GM21360 (cell line): ENCODE measurements at regions not wholly inside any gene's neighbourhood (a gene's known extent, or its start where the extent isn't known, plus 50 kb on each side); places are given as distances from the start of the nearest gene placed in this dataset.

ENCODE experiments used
- ATAC-seq: cut with Tn5 transposase; IDR thresholded peaks from one replicate; pipeline ENCODE4 v1.9.1; 2021; ENCODE audit warnings: mild to moderate bottlenecking, moderate library complexity; ENCODE audit not compliant: unreplicated experiment

GRCh38 chr9:104022083-104022482, 72.0 kb upstream of the SMC2 start:
- no peak for ATAC-seq

GRCh38 chr9:104025104-104025503, 69.0 kb upstream of the SMC2 start:
- no peak for ATAC-seq

GRCh38 chr9:104025945-104026344, 68.2 kb upstream of the SMC2 start:
- no peak for ATAC-seq

- peak; percentile 94 for ATAC-seq
Measured at GRCh38 chr9:104027295-104027694, 66.8 kb upstream of the SMC2 start.

GRCh38 chr9:104028827-104029226, 65.3 kb upstream of the SMC2 start:
- ATAC-seq: peak; percentile 39
